Trophoblast cell (in vitro differentiated cells and primary cell): ENCODE measurements at regions not wholly inside any gene's neighbourhood (a gene's known extent, or its start where the extent isn't known, plus 50 kb on each side); places are given as distances from the start of the nearest gene placed in this dataset.
"Not testable (repeated sequence)": the region's sequence is repeated elsewhere in the genome, so short reads cannot be mapped to it uniquely, and the experiment has no call there.

Source experiments
- DNase-seq, 2 donors: peaks; one replicate each; pipeline ENCODE4 v3.0.0-alpha.2; 2016
- H2AFZ ChIP-seq: 2 replicates; pipeline ENCODE4 v1.6.1; 2013; ENCODE audit warnings: low read length, moderate library complexity, mild to moderate bottlenecking; ENCODE audit not compliant: insufficient read depth, poor library complexity
- H2AK5ac ChIP-seq: 2 replicates; pipeline ENCODE4 v1.6.1; 2013; ENCODE audit warnings: mild to moderate bottlenecking, low read length
- H2BK120ac ChIP-seq: 2 replicates; pipeline ENCODE4 v1.6.1; 2013; ENCODE audit warnings: low read length, mild to moderate bottlenecking, moderate library complexity; ENCODE audit not compliant: insufficient read depth, poor library complexity
- H2BK12ac ChIP-seq: 2 replicates; pipeline ENCODE4 v1.6.1; 2013; ENCODE audit warnings: mild to moderate bottlenecking, low read length, moderate library complexity
- H2BK5ac ChIP-seq: 2 replicates; pipeline ENCODE4 v1.6.1; 2013; ENCODE audit warnings: low read length, low read depth, moderate library complexity, mild to moderate bottlenecking; ENCODE audit not compliant: poor library complexity
- H3K14ac ChIP-seq: 2 replicates; pipeline ENCODE4 v1.6.1; 2013; ENCODE audit warnings: mild to moderate bottlenecking, low read length
- H3K18ac ChIP-seq: 2 replicates; pipeline ENCODE4 v1.6.1; 2013; ENCODE audit warnings: mild to moderate bottlenecking, low read length
- H3K23ac ChIP-seq: 2 replicates; pipeline ENCODE4 v1.6.1; 2013; ENCODE audit warnings: low read length
- H3K27ac ChIP-seq: 2 replicates; pipeline ENCODE4 v1.5.1; 2013; ENCODE audit warnings: low read depth, mild to moderate bottlenecking, inconsistent platforms, low read length, moderate library complexity
- H3K27me3 ChIP-seq: 2 replicates; pipeline ENCODE4 v1.6.1; 2013; ENCODE audit warnings: inconsistent platforms, mild to moderate bottlenecking, low read length, moderate library complexity; ENCODE audit not compliant: insufficient read depth
- H3K36me3 ChIP-seq, 2 experiments: 1 replicate in 1 of 2; 2 replicates in 1 of 2; pipeline ENCODE4 v1.6.1; 2013; ENCODE audit warnings: low read length in 2 of 2, mild to moderate bottlenecking in 2 of 2, moderate library complexity in 1 of 2; ENCODE audit not compliant: insufficient read depth in 2 of 2, control insufficient read depth in 1 of 2
- H3K4ac ChIP-seq: 2 replicates; pipeline ENCODE4 v1.6.1; 2013; ENCODE audit warnings: low read depth, mild to moderate bottlenecking, low read length, moderate library complexity
- H3K4me1 ChIP-seq, 2 experiments: 1 replicate in 1 of 2; 2 replicates in 1 of 2; pipeline ENCODE4 v1.6.1; 2013; ENCODE audit warnings: low read length in 2 of 2, mild to moderate bottlenecking in 2 of 2, moderate library complexity in 1 of 2; ENCODE audit not compliant: insufficient read depth in 2 of 2, control insufficient read depth in 1 of 2
- H3K4me2 ChIP-seq: 2 replicates; pipeline ENCODE4 v1.6.1; 2013; ENCODE audit warnings: inconsistent platforms, mild to moderate bottlenecking, low read length, moderate library complexity
- H3K4me3 ChIP-seq: 2 replicates; pipeline ENCODE4 v1.5.1; 2013; ENCODE audit warnings: mild to moderate bottlenecking, low read depth, low read length, inconsistent platforms
- H3K79me1 ChIP-seq: one replicate; pipeline ENCODE4 v1.6.1; 2013; ENCODE audit warnings: low read length
- H3K79me2 ChIP-seq: 2 replicates; pipeline ENCODE4 v1.6.1; 2013; ENCODE audit warnings: low read length, mild to moderate bottlenecking; ENCODE audit not compliant: control insufficient read depth, insufficient read depth, poor library complexity
- H3K9ac ChIP-seq: 2 replicates; pipeline ENCODE4 v1.6.1; 2013; ENCODE audit warnings: mild to moderate bottlenecking, low read length
- H3K9me3 ChIP-seq: 2 replicates; pipeline ENCODE4 v1.6.1; 2013; ENCODE audit warnings: low read depth, mild to moderate bottlenecking, control low read depth, inconsistent platforms, low read length; ENCODE audit not compliant: insufficient read depth
- H4K12ac ChIP-seq: 2 replicates; pipeline ENCODE4 v1.6.1; 2013; ENCODE audit warnings: low read depth, mild to moderate bottlenecking, low read length, moderate library complexity
- H4K8ac ChIP-seq: 2 replicates; pipeline ENCODE4 v1.6.1; 2013; ENCODE audit warnings: low read depth, mild to moderate bottlenecking, low read length, moderate library complexity
- H4K91ac ChIP-seq: one replicate; pipeline ENCODE4 v1.6.1; 2013; ENCODE audit warnings: low read depth, mild to moderate bottlenecking, low read length, moderate library complexity
- WGBS: extraction: QIAGEN DNeasy Blood & Tissue Kit; methylation state at CpG from one replicate; pipeline ENCODE4 v1.1.7; 2013; ENCODE audit warnings: missing lambda C conversion rate; ENCODE audit not compliant: insufficient read length, insufficient coverage; ENCODE audit errors: extremely low coverage; 5-methylcytosine and 5-hydroxymethylcytosine counted together

DNA sequence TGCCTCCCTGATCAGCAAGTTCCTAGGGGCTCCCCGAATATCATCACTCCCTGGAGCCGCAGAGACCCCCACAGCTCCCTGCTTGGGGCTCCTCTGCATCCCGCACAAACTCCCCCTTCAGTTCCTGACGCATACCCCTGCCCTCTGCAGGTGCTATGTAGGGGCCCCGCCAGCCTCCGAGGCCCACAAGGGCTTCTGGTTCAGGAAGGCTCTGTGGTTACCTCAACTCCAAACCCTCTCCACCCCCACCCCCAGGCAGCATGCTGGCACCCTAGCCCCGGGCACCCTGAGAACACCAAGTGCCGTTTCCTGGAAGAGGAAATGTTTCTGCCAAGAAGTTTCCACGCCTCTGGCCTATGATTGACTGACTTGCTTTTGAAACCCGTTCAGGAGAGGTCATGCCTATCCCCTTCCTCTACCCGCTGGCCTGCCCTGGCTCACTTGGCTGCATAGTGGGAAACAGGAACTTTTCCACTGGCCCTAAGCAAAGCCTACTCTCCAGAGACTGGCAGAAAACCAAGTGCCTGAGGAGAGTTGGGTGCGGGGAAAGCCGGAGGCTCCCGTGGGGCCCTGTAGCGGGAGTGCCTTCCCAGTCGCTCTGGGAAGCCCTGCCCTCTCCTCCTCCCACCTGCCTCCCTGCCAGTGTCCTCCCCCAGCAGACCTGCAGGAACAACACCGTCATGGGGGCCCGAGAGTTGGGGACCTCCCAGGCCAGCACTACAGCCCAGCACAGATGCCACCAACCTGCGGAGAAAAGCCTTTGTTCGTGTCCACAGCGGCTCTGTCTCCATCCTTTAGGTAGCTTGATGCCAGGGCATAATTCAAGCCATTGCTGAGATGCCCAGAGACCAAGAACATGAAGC lies 4084.2 kb upstream of the TPTE start:
- not testable (repeated sequence) for H3K36me3 ChIP-seq, H4K12ac ChIP-seq, H4K91ac ChIP-seq, H3K9ac ChIP-seq, DNase-seq, H3K14ac ChIP-seq, H2AFZ ChIP-seq, H3K27me3 ChIP-seq, H3K79me2 ChIP-seq, H2BK12ac ChIP-seq, H3K4me3 ChIP-seq, H3K4ac ChIP-seq, H2BK5ac ChIP-seq, H4K8ac ChIP-seq, H2BK120ac ChIP-seq, H2AK5ac ChIP-seq, H3K9me3 ChIP-seq, H3K23ac ChIP-seq, H3K4me1 ChIP-seq, H3K79me1 ChIP-seq, H3K4me2 ChIP-seq, H3K18ac ChIP-seq, H3K27ac ChIP-seq
- WGBS: no CpG with 5 or more reads among the region's 21 CpGs

DNA sequence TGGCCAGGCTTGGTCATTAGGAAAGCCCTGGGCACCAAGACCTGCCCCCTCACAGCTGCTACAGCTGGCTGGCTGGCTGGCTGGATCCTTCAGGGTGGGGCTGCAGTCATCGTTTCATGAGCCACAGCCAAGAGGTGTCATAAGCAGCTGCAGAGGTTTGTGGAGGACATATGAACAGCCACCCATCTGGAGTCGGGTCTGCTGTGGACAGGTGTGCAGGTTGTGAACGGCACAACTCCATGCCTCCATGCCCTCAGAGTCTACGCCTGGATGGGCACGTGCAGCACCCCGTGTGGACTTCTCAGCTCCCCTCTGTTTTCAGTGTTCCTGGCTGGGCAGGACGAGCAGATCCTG lies 4083.6 kb upstream of the TPTE start:
- H3K27ac ChIP-seq, H3K9me3 ChIP-seq, H3K14ac ChIP-seq, H3K4me2 ChIP-seq, H3K4me1 ChIP-seq, H3K9ac ChIP-seq, H3K27me3 ChIP-seq, H4K8ac ChIP-seq, H3K36me3 ChIP-seq, H2AK5ac ChIP-seq, H2BK120ac ChIP-seq, H2AFZ ChIP-seq, H4K12ac ChIP-seq, H3K79me1 ChIP-seq, H3K4ac ChIP-seq, H3K4me3 ChIP-seq, H4K91ac ChIP-seq, H3K23ac ChIP-seq, H3K79me2 ChIP-seq, H2BK12ac ChIP-seq, H2BK5ac ChIP-seq, H3K18ac ChIP-seq, DNase-seq: not testable (repeated sequence)
- WGBS: no CpG with 5 or more reads among the region's 7 CpGs

DNA sequence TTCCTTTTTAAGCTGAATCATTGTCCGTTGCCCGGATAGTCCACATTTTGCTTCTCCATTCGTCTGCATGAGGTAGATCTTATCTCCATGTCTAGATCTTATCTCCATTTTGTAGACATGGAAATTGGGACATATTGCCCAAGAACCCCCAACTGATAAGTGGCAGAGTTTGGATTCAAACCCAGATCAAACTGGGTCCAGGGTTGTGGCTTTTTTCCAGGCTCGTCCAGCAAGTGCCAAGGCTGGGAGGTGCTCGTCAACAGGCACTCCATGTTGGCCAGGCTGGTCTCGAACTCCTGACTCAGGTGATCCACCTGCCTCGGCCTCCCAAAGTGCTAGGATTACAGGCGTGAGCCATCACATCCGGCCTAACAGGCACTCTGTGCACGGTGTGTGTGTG lies 4082.3 kb upstream of the TPTE start:
- H4K8ac ChIP-seq, H4K91ac ChIP-seq, H3K4me3 ChIP-seq, H3K14ac ChIP-seq, H2BK120ac ChIP-seq, H3K4ac ChIP-seq, H3K27ac ChIP-seq, H2BK12ac ChIP-seq, H3K79me2 ChIP-seq, H3K4me1 ChIP-seq, H3K79me1 ChIP-seq, H3K27me3 ChIP-seq, H4K12ac ChIP-seq, H2BK5ac ChIP-seq, H2AK5ac ChIP-seq, H3K4me2 ChIP-seq, H3K9me3 ChIP-seq, H3K36me3 ChIP-seq, H2AFZ ChIP-seq, H3K23ac ChIP-seq, H3K18ac ChIP-seq, H3K9ac ChIP-seq: not testable (repeated sequence)
- DNase-seq: peak in 1 of 2 donors; percentile 0
- WGBS: no CpG with 5 or more reads among the region's 10 CpGs

DNA sequence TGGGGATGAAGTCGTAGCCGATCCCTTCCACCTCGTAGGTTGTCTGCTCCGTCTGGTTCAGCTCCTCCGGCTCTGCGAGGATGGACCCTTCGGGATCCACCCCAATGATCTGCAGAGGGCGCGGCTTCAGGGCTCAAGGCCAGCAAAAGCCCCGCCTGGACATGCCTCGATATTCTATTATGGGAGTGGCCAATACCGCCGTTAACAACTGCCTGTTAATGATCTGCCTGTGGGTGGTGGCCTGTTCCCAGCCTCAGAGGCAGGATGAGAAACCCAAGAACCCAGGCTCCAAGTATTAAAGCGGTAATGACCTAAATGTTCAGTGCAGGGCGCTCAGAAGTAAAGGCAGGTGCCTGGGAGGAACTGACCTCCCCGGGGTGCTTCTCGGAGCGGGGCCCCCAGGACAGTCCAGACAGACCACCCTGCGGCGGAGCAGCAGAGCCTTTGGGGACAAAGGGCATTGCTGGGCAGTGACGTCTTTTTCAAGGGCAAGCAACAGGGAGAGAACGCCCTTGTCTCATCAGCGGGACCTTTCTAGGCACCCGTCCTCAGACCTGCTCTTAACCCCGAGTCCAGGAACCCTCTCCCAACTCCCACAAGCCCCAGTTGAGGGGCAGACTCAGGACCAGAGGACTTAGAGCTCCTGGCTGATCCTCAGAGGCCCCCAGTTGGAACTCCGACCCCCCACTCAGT lies 4066.6 kb upstream of the TPTE start:
- not testable (repeated sequence) for H2BK5ac ChIP-seq, H3K4me1 ChIP-seq, H3K9ac ChIP-seq, H3K79me2 ChIP-seq, DNase-seq, H3K4ac ChIP-seq, H3K23ac ChIP-seq, H2AK5ac ChIP-seq, H3K4me2 ChIP-seq, H3K14ac ChIP-seq, H4K8ac ChIP-seq, H4K91ac ChIP-seq, H3K4me3 ChIP-seq, H3K27me3 ChIP-seq, H3K36me3 ChIP-seq, H4K12ac ChIP-seq, H2AFZ ChIP-seq, H3K79me1 ChIP-seq, H3K18ac ChIP-seq, H2BK12ac ChIP-seq, H3K27ac ChIP-seq, H2BK120ac ChIP-seq, H3K9me3 ChIP-seq
- no CpG with 5 or more reads among the region's 26 CpGs for WGBS
